NCI-H510A treated with DMSO at 0.1 percent for 48 hours (cell line): ENCODE measurements at regions not wholly inside any gene's neighbourhood (a gene's known extent, or its start where the extent isn't known, plus 50 kb on each side); places are given as distances from the start of the nearest gene placed in this dataset.

Experiments used
- DNase-seq: peaks from one replicate; lab custom pipeline; 2025; lab: John Stamatoyannopoulos, UW

DNA sequence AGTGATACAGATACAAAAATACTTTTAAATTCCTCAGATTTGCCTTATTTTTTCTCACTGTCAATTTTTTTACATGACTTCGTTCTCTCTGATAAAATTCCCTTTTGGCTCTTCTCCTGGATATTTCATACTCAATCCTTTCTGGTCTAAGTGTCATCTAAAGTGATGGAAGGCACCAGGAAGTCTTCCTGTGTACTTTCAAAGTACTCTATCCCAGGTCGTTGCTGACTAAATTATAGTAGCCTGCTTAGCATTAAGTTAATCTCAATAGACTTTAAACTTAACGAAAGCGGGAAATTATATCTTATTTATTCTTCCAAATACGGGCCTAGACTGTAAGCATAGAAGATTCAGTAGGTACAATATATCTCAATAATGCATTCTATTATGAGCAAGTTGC lies 67.8 kb downstream of the CASP12 start:
- DNase-seq = no peak

DNA sequence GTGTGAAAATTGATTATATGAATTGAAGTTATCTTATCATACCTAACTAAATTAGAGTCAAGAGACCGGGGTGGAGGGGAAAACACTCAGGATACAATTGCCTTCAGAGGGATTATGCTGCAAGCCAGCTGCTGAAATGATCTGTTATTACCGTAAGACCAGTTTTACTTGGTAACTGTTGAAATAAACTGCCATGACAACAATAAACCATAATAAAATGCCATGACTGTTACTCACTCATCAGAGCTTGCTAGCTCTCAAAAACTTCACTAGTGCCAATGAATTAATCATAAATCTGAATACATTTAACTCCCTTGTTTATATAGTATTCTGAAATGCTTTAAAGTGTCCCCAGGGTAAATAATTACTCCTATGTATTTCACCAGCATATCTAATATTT lies 68.2 kb downstream of the CASP12 start:
- no peak for DNase-seq

DNA sequence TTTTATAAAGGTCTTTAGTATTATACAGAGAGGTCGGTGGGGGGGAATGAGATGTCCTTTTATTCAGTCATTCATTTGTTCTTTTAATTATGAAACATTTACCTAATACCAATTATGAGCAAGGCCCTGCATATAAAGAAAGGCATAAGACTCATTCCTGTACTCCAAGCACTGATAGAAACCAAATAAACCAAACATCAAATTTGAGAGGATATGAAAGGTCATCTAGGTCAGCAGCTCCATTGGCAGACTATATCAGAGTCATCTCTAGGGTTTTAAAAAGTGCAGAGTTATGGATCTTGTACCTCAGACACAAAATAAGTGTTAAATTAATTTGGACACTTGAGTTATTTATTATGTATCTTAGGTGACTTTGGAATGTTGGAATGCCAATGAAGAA lies 71.5 kb downstream of the CASP12 start:
- no peak for DNase-seq

DNA sequence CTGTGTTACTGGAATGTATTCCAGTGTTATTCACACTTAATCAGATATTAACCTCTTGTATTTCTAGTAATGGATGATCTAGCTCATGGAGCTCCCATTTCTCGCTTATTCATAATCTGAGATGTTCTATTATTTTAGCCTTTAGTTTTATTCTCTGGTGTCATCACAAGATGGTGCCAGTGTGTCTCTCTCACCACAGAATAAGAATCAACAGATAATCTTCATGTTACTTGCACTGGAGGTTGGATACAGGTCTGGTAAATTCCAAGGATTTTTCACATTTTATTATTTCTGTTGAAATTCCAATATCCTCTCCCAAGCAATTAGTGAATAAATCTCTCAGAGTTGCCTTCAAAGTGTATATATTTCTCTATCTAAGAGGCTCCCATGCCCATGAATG lies 74.6 kb downstream of the CASP12 start:
- DNase-seq = no peak

DNA sequence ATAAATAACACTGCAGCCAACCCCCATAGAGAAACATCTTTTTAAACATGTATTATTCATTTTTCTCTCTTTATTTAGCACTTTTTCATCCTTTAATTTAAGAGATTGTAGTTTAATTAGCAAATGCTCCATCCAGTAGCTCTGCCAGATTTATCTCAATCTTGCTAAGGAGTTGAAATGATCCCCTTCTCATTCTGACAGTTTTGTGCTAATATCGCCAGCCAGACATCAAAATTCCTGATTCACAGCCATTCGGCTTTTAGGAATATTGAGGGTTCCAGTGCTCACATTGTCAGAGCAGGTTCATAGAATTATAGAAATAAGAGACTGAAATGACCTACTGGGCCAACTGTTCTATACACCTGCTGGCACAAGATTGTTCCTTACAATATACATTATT lies 77.8 kb downstream of the CASP12 start:
- DNase-seq = no peak

DNA sequence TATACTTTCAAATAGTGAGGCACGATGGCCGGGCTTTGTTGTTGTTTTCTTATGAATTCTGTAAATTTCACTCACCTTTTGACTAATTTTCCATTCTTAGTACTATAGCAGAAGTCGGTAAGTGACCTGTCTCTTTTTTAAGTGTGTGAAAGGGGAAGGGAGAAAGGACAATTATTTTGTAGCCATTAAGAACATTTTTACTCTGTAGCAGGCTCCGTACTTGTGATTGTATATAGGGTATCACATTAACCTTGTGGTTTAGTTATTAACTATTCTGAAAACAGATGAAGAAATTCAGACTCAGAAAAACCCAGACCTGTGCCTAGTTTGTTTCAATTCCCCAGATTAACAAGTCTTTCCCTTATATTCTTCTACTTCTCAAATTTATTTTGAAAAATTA lies 78.7 kb downstream of the CASP12 start:
- no peak for DNase-seq

DNA sequence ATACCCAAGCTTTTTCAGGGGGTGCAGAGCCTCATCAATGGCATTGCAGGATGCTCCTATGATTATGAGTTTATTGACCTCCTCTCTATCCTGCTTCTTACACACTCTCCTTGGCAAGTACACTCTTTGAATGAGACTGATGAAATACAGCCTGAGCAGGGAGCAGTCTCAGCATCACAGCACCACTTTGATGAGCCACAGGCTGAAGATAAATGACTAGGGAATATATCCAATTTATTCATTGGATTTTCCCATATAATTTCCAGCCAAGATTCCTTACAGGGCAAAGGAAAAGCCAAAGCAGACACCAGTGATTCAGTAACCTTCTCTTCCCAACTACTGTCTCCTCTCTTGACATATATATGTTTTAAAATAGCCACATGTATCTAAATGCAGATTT lies 79.2 kb downstream of the CASP12 start:
- no peak for DNase-seq

DNA sequence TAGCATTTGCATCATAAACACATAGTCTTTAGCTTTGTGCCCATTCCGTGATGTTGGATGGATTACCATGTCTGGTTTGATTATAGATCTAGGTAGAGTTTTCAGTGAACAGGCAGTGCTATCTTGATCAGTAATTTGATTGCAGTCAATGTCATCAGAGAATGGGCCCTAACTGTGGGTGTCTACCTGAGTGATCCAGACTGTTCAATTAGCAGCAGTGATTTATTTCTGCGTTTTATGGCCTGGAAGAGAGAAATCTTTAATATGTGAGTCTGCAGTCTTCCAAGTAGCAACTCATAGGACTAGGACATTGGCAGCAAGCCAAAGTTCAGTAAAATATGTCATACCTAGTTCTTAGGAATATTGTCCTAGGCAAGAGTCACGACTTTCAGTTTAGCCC lies 80.3 kb downstream of the CASP12 start:
- no peak for DNase-seq

DNA sequence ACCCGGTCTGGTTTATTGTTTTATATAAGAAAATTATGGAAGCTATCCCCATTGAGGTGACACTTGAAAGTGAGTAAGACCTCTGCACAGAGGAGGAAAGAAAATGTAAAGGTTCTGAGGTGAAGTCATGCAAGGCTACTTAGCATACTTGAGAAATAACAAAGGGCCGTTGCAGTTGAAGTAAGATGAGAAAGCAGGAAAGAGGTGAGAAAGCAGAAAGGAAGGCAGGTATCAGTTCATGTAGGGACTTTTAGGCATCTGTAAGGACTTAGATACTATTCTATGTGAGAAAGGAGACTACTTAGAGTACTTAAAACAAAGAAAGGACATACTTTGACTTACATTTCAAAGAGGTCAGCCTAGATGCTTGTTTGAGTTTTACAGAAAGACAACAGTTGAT lies 84.7 kb downstream of the CASP12 start:
- DNase-seq = no peak

DNA sequence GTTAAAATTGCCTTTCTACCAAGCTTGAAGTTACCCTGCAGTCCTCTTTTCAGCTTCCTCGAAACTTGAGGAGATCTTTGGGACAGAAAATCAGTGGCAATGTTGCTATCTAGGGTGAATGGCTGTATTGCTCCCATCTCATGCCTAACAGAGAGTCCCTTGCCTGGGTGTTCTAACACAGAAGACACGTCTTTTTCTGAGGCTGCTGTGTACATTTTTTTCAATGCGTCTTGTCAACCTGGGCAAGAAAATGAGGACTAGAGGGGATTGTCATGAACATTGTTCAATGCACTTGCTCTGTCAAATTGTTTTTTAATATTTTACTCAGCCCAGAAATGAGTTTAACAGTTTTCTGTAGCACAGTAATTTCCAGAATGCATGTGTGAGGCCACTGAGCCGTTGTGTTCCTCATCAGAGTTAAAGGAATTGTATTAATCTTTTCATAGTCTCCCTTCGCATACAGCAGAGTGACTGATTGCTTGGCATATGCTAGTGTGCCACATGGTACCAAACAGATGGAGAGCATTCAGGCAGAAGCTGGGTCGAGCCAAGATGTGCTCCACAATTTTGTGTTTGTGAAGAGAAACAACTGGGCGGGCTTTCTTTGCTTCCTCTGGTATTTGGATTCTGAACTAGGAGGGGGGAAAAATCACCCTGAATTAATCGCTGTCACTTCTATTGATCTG lies 86.0 kb downstream of the CASP12 start:
- DNase-seq = no peak

DNA sequence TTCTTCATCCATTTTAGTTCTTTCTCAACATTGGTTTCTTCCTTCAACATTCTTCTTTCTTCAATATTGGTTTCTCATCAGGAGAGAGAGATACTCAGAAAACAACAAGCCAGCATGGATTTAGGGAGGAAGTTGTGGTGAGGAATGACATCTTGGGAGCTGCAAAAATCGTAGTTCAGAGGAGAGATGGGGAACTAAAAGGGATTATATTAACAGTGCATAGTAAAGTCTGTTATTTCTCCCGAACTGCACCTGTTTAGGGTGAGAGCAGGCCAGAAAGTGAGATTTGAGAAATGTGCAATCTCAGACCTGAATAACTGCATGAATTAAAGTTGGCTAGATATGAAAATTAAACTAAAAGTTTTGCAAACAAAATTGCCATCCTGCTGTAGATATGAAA lies 94.5 kb downstream of the CASP12 start:
- DNase-seq = no peak

DNA sequence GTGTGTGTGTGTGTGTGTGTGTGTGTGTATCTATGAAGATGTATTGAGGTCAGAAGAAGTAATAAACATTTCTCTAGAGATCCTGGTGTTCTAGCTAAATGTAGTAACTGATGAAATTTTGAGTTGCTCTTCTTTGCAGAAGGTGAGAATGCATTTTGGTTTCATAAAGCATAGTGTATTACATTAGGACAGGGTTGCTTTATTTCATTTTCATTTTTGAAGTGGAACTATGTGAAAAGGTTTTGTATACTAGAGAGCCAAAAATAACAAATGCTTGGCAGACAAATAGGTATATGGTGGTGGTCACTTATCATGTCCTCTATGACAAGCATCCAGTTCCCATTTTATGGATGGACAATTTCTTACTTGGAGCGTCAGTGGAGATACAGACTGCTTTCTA lies 99.0 kb downstream of the CASP12 start:
- DNase-seq = no peak

DNA sequence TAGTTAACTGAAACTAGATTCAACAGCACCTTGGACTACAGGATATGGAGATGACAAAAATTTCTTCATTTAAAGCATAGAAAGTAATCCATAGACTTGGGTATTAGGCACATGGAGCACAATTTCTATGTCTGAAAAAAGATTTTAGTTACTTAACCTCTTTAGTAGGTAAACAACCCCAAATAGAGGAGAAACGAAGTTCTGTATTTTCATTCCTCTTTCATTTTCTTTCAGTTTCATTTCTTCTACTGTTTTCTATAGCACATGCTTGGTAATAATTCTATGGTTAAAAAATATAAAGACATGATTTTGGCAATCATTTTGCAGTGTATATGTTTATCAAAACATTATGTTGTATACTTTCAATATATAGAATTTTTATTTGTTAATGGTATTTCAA lies 99.5 kb downstream of the CASP12 start:
- no peak for DNase-seq

DNA sequence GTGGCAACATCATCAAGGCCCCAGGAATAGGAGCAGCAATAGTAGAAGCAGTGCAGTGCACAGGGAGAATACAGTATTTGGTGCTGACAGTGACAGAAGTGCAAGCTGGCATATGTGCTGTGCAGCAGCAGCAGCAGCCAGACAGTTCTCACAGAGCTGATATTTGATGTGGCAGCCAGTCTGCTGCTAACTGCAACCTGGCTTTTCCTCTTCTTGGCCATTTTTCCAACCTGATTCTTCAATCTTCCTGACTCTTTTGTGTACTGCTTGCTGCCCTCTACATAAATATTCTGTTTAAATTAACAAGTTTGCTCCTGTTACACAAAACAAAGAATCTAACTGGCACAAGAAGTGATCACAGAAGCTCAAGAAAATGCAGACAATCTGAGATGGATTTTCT lies 102.0 kb downstream of the CASP12 start:
- no peak for DNase-seq

DNA sequence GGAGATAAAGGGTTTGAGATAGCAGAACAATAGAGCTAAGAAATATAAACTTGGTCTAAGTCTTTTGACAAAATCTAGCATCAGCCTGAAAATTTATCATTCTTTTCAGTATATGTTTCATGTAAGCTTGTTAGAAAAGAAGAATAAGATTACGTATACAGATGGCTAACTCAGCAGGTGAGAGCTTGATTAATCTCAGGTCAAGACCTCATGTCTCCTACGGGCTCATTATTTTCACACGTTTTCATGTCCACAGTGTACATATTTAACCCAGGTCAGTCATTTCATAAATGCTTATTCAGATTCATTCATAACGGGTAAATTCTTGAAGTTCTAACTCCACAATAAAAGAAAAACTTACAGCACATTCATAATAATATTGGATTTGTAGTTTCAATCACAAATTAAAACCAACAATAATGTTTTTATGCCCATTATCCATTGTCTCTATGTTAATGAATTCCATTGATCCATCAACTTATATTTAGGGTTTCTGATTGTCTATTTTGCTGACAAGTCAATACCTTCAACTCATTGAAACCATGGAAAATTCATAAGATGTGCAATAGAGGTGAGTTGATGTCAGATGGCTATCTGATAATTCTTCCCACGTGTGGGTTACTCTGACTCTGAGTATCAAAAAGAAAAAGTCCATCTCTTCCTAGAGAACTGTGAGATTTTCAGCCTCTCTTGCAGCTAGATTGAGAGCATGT lies 102.6 kb downstream of the CASP12 start:
- no peak for DNase-seq

DNA sequence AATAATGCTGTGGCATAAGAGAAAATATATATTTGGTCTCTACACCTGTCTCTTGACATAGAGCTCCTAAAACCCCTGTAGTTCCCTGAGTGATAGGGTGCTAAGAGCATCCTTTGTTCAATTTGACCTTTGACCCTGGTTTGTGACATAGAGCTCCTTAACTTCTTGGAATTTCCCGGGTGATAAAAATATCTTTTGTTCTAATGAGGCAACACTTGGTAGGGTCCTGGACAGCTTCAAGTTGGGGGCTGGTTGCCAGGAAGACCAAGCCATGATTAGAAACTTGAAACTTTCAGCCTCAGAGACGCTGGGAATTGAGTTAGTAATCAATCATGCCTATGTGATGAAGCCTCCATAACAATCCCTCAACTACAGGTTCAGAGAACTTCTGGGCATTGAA lies 105.4 kb downstream of the CASP12 start:
- DNase-seq = no peak

DNA sequence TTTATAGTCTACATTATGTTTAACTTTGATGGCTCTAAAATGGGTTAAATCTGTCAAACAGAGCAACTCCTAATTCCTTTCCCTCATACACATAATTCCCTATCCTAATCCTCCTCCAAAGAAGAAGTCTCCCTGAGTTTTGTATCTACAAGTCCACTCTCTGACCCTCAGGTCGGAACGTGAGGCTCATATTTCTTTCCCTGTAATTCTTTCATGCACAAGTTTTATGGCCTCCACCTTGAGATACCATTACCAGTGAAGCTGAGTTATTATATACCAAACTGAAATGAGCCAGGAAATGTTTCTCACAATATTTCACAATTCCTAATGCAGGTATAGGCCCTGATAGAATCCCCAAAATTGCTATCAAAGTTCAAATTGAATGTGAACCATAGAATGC lies 106.4 kb downstream of the CASP12 start:
- no peak for DNase-seq

DNA sequence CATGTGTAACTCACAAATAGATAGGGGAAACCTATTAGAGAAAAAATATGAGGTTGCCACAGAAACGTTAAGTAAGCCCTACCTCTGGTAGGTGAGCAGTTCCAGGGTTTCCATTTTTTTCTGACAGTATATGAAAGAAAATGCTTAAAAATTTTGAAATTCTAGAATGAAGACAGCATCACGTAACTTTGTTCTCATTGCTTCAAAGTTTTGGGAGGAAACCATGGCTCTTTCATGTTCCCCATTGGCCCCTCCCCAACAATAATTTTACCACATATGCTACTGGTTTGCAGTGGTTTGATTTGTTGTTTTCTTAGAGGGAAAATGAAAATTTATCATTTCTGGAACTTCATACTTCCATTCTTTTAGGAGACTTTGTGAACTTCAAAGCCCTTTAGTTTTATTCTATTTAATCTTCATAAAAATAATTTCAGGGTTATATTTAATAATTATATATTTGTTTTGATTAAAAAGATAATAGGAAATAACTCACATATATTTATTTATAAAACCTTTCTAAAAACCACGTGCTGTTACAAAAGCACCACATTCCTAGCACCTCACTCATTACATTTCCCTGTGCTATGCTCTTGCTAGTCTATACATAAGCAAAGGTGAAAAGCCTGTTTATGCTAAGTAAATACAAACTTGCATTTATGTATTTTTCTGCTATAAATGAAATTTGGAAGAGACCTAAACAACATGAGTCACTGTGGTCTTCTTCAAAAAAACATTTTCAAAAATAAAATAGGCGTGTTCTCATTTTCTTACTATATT lies 113.4 kb downstream of the CASP12 start:
- DNase-seq = no peak

DNA sequence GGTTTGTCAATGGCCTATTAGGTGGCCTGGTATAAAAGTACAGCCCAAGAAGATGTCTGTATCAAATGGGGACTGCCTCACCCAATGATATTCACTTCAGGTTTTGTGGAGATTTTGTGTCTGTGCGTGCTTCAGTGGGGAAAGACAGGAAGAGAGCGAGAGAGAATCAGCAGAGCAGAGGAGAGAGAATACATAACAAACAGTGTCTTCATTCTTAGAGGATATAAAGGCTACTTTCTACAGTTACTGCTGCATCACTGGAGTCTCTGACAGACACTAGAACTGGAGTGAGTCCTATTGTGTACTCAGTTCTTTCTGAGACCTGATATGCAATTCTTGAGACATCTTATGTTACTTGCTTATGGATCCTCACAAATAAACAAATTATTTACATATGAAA lies 115.0 kb downstream of the CASP12 start:
- DNase-seq = no peak

DNA sequence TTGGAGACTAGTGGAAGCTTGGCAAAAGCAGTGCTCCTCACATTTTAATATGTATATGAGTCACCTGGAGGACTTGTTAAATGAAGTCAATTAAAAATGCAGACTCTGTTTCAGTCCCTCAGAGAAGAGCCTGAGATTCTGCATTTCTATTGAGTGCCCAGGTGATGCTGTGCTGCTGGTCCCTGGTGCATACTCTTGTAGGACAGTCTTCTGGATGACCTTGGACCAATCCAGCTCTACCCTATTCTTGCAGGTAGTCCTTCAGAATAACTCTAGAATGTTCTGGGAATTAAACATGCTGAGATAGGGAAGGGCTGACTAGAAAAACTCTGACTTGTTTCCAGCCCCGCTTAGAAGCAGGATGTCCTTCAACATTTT lies 115.9 kb downstream of the CASP12 start:
- DNase-seq = no peak

DNA sequence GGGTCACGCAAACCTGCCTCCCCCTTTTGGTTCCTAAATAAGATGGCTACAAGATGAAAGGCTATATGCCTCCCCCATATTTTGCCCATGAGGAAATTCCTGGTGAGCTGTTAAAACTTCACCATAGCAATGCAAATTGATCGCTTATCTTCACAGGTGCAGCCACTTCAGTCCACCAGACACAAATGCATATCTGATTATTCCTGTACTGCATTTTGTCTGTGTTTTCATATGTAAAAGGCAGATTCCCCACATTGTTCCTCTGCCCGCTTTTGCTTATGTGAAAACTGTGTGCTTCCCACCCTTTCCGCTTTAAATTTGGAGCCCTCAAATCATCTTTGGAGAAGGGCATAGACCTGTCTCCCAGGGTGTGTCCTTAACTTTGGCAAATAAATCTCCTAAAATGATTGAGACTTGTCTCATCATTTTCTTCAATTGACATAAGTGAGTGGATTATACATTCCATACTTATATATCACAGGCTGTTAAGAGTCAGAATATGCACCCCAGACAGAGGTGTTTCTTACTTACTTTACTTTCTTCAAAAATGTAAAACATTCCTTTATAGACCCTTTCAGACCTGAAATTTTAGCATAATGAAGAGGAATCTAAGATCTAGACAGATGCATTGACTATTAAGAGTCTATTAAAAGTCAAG lies 116.4 kb downstream of the CASP12 start:
- DNase-seq = no peak

DNA sequence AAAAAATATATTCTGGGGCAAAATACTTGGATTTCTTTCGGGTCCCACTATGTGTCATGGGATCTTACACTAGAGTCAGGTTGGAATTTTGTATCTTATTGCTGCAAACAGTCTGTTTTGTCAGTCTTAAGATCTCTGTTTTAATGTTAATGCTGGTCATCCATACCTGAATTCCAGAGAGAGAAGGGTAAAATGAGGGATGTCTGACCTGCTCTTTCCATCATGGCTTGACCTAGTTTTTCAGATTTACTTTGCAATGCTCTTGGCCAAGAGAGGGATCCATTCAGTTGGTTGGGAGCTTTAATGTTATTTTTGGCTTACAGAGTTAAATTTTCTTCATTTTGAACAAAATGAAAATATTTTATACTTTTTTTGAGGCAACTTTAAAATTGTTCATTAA lies 117.2 kb downstream of the CASP12 start:
- DNase-seq = no peak
